Activated CD8-positive, alpha-beta memory T cell treated with anti-CD3 and anti-CD28 coated beads, Interleukin-2, amount 10 ng/mL, durations not matched to agents 7 days and 5 days (primary cell): ENCODE measurements at regions not wholly inside any gene's neighbourhood (a gene's known extent, or its start where the extent isn't known, plus 50 kb on each side); places are given as distances from the start of the nearest gene placed in this dataset.

ENCODE experiments used
- ATAC-seq: fragments of 150-1000 bp; cut with Tn5 transposase; one replicate; pipeline ENCODE4 v1.10.0; 2021; ENCODE audit warnings: moderate library complexity
- CTCF ChIA-PET: fragments of 350-600 bp; sonication (Branson Sonifier 250); formaldehyde crosslinking; loops from one replicate; lab custom pipeline; 2021; ENCODE audit warnings: antibody characterized with exemption; lab: Charles Lee
- DNase-seq: peaks from one replicate; pipeline ENCODE4 v3.0.0-alpha.2; 2020
- H3K27ac Mint-ChIP-seq: one replicate; pipeline ENCODE4 v1.8.0; 2021; ENCODE audit warnings: mild to moderate bottlenecking, mixed read lengths
- H3K27me3 Mint-ChIP-seq: one replicate; pipeline ENCODE4 v1.8.0; 2021; ENCODE audit warnings: mixed read lengths
- H3K36me3 Mint-ChIP-seq: one replicate; pipeline ENCODE4 v1.8.0; 2021; ENCODE audit warnings: mild to moderate bottlenecking, mixed read lengths
- H3K4me1 Mint-ChIP-seq: one replicate; pipeline ENCODE4 v1.8.0; 2021; ENCODE audit warnings: mixed read lengths
- H3K4me3 Mint-ChIP-seq: one replicate; pipeline ENCODE4 v1.8.0; 2021; ENCODE audit warnings: mild to moderate bottlenecking, moderate library complexity, mixed read lengths
- H3K9me3 Mint-ChIP-seq: one replicate; pipeline ENCODE4 v1.8.0; 2022; ENCODE audit warnings: low read depth, mixed read lengths

DNA sequence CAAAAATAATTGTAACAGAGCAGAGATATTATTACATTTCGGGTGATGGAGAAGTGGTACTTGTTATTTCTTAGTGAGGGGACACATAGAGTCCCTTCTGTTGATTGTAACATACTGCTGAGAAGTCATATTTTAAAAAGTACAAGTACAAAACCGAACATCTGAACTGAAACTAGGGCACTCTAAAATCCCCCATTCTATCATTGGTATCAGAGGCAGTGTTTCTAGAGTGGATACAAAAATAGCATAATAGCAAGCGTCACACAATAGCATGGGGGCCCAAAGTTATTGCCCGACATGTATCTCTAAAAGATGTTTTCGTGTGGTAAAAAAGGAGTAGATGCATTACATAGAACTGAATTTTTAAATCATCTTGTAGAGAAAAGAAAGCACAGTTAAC, 502.1 kb upstream of the SLC10A2 start:
- ATAC-seq = no peak

DNA sequence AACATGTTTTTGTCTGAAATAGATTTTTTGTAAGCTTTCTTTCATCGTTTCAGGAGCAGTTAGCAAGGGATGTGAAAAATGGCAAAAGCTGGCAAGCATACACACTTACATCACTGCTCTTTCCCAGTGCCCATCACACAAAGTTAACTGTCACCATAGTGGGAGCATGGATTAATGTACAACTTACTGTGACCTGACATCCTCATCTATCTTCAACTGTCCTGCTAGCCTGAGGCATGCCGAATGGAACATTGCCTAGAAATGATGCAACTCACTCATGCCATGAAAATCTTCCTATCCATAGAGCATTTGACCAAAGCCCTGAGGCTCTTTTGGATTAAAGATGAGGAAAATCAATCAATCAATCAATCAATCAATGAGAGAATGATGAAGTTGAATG, 491.7 kb upstream of the SLC10A2 start:
- Mint-ChIP-seq H3K4me1 (no peaks in the 10 kb centered on the region), H3K4me3 (no peak overlapping the region), H3K27me3 (no peaks in the 10 kb centered on the region), H3K9me3 (peaks cover 12% of the 10 kb centered on the region), H3K27ac (no peak overlapping the region), H3K36me3 (no peaks in the 10 kb centered on the region)
- ATAC-seq = no peak
- DNase-seq = no peak
- CTCF ChIA-PET = no interaction called here

More for the DNA sequence above, 502.1 kb upstream of the SLC10A2 start:
- no peak for DNase-seq
- Mint-ChIP-seq H3K4me3 (no peak overlapping the region), H3K27me3 (no peaks in the 10 kb centered on the region), H3K9me3 (peaks cover 9% of the 10 kb centered on the region), H3K36me3 (no peaks in the 10 kb centered on the region), H3K4me1 (no peaks in the 10 kb centered on the region), H3K27ac (no peak overlapping the region)
- CTCF ChIA-PET = no interaction called here

DNA sequence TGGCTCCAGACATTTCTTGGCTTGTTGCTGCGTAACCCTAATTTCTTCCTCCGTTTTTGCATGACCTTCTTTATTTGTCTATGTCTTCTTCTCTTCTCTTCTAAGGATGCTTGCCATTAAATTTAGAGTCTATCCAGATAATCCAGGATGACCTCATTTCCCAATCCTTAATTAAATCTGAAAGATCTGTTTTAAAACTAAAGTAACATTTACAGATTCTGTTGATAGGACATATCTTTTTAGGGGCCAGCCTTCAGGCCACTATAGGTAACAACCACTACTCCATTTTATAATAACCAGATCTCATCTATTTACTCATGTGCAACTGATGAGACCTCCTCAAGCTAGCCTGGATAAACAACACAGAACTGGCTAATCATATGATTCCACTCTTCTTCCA, 490.5 kb upstream of the SLC10A2 start:
- Mint-ChIP-seq H3K4me1 (no peaks in the 10 kb centered on the region), H3K27me3 (no peaks in the 10 kb centered on the region), H3K9me3 (peaks cover 10% of the 10 kb centered on the region), H3K27ac (no peak overlapping the region), H3K36me3 (no peaks in the 10 kb centered on the region), H3K4me3 (no peak overlapping the region)
- no peak for DNase-seq
- no peak for ATAC-seq
- CTCF ChIA-PET = no interaction called here

DNA sequence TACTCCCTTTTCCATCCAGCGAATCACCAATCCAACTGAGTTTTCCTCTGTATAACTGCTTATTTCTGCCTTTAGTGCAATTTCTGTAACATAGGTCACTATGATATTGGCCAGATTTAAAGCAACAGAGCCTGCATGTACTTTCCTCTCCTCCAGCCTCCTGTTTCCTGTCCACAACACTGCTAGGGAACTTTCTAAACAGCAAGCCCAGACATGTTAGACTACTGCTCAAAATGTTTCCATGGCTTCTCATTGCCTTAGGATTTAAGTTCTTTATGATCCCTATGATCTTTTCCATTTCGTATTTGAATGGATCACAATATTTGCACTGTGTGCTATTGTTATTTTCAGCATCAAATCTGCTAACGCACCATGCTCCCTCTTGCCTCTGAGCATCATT, 481.7 kb upstream of the SLC10A2 start:
- Mint-ChIP-seq H3K36me3 (no peaks in the 10 kb centered on the region), H3K27ac (no peak overlapping the region), H3K4me3 (no peak overlapping the region), H3K4me1 (no peaks in the 10 kb centered on the region), H3K27me3 (no peaks in the 10 kb centered on the region), H3K9me3 (peaks cover 14% of the 10 kb centered on the region)
- ATAC-seq (no peak), DNase-seq (no peak)
- CTCF ChIA-PET = no interaction called here

DNA sequence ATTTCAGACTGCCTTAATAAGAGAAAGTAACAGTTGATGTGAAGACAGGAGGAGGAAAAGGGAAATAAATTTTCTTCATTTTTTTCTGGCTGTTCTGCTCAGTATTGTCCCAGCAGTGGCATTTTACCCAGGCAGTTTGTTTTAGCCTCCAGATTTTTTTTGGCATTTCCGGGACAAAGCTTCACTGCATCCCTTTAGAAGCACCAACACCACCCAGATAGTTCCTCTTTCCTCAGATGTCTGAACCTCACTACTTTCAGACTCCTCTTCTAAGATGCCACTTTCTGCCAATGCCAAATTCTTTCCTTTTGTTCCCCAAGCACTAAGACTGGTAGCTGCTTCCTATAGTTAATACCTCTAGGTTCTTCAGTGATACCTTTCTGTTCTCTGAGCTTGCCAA, 480.1 kb upstream of the SLC10A2 start:
- no peak for DNase-seq
- H3K9me3 Mint-ChIP-seq = peaks cover 14% of the 10 kb centered on the region
- no peak overlapping the region for H3K4me3 Mint-ChIP-seq
- H3K4me1 Mint-ChIP-seq = no peaks in the 10 kb centered on the region
- no peak for ATAC-seq
- no peak overlapping the region for H3K27ac Mint-ChIP-seq
- H3K27me3 Mint-ChIP-seq = no peaks in the 10 kb centered on the region
- CTCF ChIA-PET = no interaction called here
- no peaks in the 10 kb centered on the region for H3K36me3 Mint-ChIP-seq

DNA sequence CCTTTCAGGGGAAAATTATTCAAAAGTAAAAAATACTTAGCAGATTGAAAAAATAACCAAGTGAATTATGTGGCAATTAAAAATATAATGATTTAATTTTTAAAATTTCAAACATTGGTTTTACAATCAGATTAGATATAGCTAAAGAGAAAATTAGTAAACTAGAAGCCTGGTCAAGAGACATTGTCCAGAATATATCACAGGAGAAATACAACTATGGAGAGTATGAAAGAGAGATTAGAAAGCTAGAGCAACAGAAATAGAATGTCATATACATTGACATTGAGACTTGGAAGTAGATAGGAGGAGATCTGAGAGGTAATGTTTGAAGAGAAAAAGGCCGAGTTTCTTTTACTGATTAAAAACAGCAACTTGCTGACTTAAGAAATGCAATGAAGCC, 476.4 kb upstream of the SLC10A2 start:
- H3K9me3 Mint-ChIP-seq = peaks cover 10% of the 10 kb centered on the region
- ATAC-seq = no peak
- CTCF ChIA-PET = no interaction called here
- H3K27ac Mint-ChIP-seq = no peak overlapping the region
- H3K4me3 Mint-ChIP-seq = no peak overlapping the region
- no peaks in the 10 kb centered on the region for H3K36me3 Mint-ChIP-seq
- no peaks in the 10 kb centered on the region for H3K27me3 Mint-ChIP-seq
- DNase-seq = no peak
- no peaks in the 10 kb centered on the region for H3K4me1 Mint-ChIP-seq

DNA sequence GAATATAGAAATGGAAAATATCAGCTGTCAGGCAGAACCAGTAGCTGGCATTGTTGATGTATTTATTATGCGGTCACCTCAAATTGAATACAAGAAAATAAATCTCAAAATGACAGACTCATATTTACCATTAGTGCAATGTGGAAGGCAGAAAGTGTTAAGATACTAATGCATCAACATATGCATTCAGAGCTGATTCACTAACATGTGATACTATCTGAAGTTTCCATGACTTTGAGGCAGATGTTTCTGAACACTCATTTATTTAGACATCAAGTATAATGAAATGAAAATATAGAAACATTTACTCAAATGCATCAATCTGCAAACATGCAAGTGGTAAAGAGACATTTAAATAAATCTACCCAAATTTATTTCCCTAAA, 474.2 kb upstream of the SLC10A2 start:
- CTCF ChIA-PET = no interaction called here
- Mint-ChIP-seq H3K36me3 (no peaks in the 10 kb centered on the region), H3K4me1 (no peaks in the 10 kb centered on the region), H3K9me3 (peaks cover 10% of the 10 kb centered on the region), H3K27me3 (no peaks in the 10 kb centered on the region), H3K27ac (no peak overlapping the region), H3K4me3 (no peak overlapping the region)
- DNase-seq (no peak), ATAC-seq (no peak)

DNA sequence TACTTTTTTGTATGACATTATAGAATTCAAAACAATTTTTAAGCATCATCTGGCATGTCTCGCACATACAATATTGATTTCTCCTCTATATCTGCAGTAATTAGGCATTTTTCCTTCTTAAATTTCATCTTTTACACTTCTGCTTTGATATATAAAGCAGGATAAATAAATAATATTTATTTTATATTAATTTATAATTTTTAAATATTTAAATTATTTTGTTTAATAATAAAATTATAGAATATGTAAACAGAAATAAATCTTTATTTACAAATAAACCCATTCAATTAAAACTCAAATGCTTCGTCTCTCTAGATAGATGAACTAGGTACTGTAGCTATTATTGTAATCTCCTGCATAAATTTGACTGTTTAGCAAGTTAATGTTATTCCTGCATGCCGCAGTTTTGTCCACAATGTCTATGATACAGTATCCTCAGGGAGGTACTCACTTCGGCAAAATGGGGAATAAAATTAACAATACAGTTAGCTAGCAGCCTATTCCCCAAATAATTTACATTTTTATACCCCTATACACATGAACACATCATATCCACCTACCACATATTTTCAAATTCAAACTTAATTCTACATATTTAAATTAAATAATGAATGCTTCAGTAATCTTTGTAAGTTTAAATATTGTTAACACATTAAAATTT, 473.6 kb upstream of the SLC10A2 start:
- CTCF ChIA-PET = no interaction called here
- H3K9me3 Mint-ChIP-seq = peaks cover 11% of the 10 kb centered on the region
- H3K27me3 Mint-ChIP-seq = no peaks in the 10 kb centered on the region
- H3K4me3 Mint-ChIP-seq = no peak overlapping the region
- no peak for DNase-seq
- H3K36me3 Mint-ChIP-seq = no peaks in the 10 kb centered on the region
- no peaks in the 10 kb centered on the region for H3K4me1 Mint-ChIP-seq
- H3K27ac Mint-ChIP-seq = no peak overlapping the region
- ATAC-seq = no peak

DNA sequence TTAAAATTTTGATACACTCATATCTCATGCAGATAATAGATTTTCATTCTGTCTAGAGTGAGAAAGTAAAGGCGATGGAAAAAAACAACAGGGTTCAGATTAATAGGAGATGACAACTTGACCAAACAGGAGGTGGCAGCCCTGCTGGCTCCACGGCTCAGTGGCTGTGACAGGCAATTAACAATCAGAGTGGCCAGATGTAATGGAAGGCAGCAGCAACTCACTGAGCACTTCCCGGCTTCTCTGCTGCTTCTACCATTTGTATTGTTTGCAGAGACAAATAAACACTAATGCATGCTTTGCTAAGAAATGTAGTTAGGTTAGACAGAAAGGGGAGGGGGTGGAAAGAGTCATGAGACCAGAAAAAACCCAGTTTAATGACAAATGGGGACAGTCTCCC, 473.0 kb upstream of the SLC10A2 start:
- Mint-ChIP-seq H3K9me3 (peaks cover 11% of the 10 kb centered on the region), H3K4me3 (no peak overlapping the region), H3K27me3 (no peaks in the 10 kb centered on the region), H3K4me1 (no peaks in the 10 kb centered on the region), H3K27ac (no peak overlapping the region), H3K36me3 (no peaks in the 10 kb centered on the region)
- DNase-seq (no peak), ATAC-seq (no peak)
- CTCF ChIA-PET = no interaction called here

DNA sequence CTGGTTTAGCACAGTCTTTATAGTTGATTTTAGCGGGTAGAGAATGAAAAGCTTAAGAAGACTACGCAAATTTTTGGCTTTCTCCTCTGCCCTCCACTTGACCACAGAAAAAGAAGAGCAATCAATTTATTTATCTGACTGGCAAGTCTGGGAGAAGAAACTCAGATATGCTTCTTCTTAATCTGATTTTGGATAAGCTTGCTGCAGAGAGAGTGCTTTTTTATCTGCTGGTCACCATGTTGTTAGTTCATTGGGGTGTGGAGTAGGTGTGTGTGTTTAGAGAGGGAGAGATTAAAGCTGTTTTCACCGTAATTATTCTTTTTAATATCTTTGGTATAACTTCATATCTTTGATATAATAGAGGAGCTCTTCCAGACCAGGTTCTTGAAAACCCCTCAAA, 471.4 kb upstream of the SLC10A2 start:
- no peaks in the 10 kb centered on the region for H3K27me3 Mint-ChIP-seq
- ATAC-seq (no peak), DNase-seq (no peak)
- H3K4me1 Mint-ChIP-seq = no peaks in the 10 kb centered on the region
- no peak overlapping the region for H3K4me3 Mint-ChIP-seq
- CTCF ChIA-PET = no interaction called here
- H3K36me3 Mint-ChIP-seq = no peaks in the 10 kb centered on the region
- no peak overlapping the region for H3K27ac Mint-ChIP-seq
- H3K9me3 Mint-ChIP-seq = peaks cover 14% of the 10 kb centered on the region

DNA sequence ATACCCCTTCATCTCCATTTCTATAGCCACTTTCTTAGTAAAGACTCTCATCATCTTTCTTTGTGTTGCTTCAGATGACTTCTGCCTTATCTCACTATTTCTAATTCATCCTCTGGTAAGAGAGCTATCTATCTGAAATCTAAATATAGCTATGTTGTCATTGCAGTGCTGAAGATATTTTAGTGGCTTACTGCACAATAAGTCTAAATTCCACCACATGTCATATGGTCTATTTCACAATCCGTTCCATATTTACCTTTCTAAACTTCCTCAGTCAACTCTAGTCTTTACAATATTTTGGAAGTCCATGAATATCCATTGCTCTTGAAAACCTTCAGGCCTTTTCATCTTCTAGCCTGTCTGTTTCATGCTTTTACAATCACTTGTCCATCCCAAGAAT, 465.1 kb upstream of the SLC10A2 start:
- CTCF ChIA-PET = no interaction called here
- no peak for DNase-seq
- no peaks in the 10 kb centered on the region for H3K36me3 Mint-ChIP-seq
- H3K27ac Mint-ChIP-seq = no peak overlapping the region
- no peaks in the 10 kb centered on the region for H3K27me3 Mint-ChIP-seq
- H3K4me1 Mint-ChIP-seq = no peaks in the 10 kb centered on the region
- no peak for ATAC-seq
- peaks cover 12% of the 10 kb centered on the region for H3K9me3 Mint-ChIP-seq
- no peak overlapping the region for H3K4me3 Mint-ChIP-seq

DNA sequence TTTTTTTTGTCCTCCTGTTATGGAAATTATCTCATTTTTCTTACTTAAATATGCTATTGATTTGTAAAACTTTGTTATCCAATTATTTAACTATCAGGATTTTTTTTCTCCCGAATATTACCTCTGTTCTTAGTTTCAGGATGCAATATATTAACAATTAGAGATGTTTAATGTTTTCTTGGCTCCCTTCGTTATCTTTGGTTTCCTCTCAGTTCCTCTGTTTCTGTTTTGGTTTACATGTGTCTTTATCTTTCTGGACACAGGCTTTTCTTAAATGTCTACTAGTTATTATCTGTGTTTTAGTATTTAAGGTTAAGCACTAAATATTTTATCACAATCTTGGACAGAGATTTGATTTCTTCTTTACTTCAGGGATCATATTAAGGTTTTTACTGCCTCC, 462.2 kb upstream of the SLC10A2 start:
- no peaks in the 10 kb centered on the region for H3K36me3 Mint-ChIP-seq
- no peaks in the 10 kb centered on the region for H3K27me3 Mint-ChIP-seq
- H3K4me3 Mint-ChIP-seq = no peak overlapping the region
- no peaks in the 10 kb centered on the region for H3K4me1 Mint-ChIP-seq
- ATAC-seq (no peak), DNase-seq (no peak)
- CTCF ChIA-PET = no interaction called here
- H3K27ac Mint-ChIP-seq = no peak overlapping the region
- peaks cover 4% of the 10 kb centered on the region for H3K9me3 Mint-ChIP-seq

DNA sequence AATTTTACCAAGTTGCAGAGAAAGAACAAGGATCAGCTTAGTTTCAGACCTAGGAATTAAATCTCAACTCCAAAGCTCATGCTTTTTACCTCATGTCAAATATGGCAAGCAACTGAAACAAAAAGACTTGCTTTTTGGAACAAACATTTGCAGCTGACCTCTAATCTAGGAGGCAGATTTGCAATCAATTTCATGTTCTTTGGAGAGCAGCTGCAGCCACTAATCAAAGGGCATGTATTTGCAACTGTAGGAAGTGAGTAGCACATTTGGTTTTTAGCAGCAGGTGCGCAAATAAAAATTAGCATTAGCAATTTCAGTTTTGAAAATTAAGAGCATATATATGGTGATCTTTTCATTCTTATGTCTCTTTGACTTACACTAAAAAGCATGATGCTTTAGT, 459.3 kb upstream of the SLC10A2 start:
- no peaks in the 10 kb centered on the region for H3K36me3 Mint-ChIP-seq
- no peaks in the 10 kb centered on the region for H3K27me3 Mint-ChIP-seq
- no peak for ATAC-seq
- DNase-seq = no peak
- no peak overlapping the region for H3K4me3 Mint-ChIP-seq
- no peaks in the 10 kb centered on the region for H3K4me1 Mint-ChIP-seq
- H3K27ac Mint-ChIP-seq = no peak overlapping the region
- CTCF ChIA-PET = no interaction called here
- H3K9me3 Mint-ChIP-seq = no peaks in the 10 kb centered on the region

DNA sequence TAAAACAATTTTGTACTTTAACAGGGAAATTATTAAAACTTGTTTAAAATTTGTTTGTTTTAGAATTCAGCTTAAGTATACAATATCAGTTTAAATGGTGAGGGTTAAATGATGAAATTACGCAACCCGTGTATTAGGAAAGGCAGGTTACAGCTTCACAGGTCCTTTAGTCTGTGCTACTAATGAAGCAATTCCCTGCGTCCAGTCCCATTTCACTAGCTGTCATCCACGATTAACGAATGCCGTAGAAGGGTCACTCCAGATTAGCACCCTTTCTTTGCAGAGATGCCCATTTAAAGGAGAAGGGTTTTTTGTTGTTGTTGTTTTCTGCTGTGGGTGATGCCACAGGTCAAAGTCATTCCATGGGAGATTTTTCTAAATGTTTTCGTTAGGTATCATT, 457.6 kb upstream of the SLC10A2 start:
- Mint-ChIP-seq H3K36me3 (no peaks in the 10 kb centered on the region), H3K27me3 (no peaks in the 10 kb centered on the region), H3K9me3 (no peaks in the 10 kb centered on the region), H3K4me3 (no peak overlapping the region), H3K27ac (no peak overlapping the region), H3K4me1 (no peaks in the 10 kb centered on the region)
- ATAC-seq (no peak), DNase-seq (no peak)
- CTCF ChIA-PET = no interaction called here

DNA sequence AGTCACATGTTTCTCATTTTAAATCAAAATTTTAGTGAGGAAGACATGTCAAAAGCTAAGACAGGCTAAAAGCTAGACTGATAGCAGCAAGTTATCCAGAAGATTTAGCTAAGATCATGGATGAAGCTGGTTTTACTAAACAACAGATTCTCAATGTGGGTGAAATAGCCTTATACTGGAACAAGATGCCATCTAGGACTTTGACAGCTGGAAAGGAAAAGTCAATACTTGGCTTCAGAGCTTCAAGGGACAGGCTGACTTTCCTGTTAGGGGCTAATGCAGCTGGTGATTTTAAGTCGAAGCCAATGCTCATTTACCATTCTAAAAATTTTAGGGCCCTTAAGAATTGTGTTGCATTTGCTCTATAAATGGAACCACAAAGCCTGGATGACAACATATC, 455.3 kb upstream of the SLC10A2 start:
- Mint-ChIP-seq H3K27me3 (no peaks in the 10 kb centered on the region), H3K4me1 (no peaks in the 10 kb centered on the region), H3K9me3 (no peaks in the 10 kb centered on the region), H3K27ac (no peak overlapping the region), H3K4me3 (no peak overlapping the region), H3K36me3 (no peaks in the 10 kb centered on the region)
- ATAC-seq (no peak), DNase-seq (no peak)
- CTCF ChIA-PET = no interaction called here
